Trophoblast cell (in vitro differentiated cells and primary cell): ENCODE measurements at regions not wholly inside any gene's neighbourhood (a gene's known extent, or its start where the extent isn't known, plus 50 kb on each side); places are given as distances from the start of the nearest gene placed in this dataset.

Experiments
- DNase-seq, 2 donors: peaks; one replicate each; pipeline ENCODE4 v3.0.0-alpha.2; 2016
- H2AFZ ChIP-seq: 2 replicates; pipeline ENCODE4 v1.6.1; 2013; ENCODE audit warnings: low read length, moderate library complexity, mild to moderate bottlenecking; ENCODE audit not compliant: insufficient read depth, poor library complexity
- H2AK5ac ChIP-seq: 2 replicates; pipeline ENCODE4 v1.6.1; 2013; ENCODE audit warnings: mild to moderate bottlenecking, low read length
- H2BK120ac ChIP-seq: 2 replicates; pipeline ENCODE4 v1.6.1; 2013; ENCODE audit warnings: low read length, mild to moderate bottlenecking, moderate library complexity; ENCODE audit not compliant: insufficient read depth, poor library complexity
- H2BK12ac ChIP-seq: 2 replicates; pipeline ENCODE4 v1.6.1; 2013; ENCODE audit warnings: mild to moderate bottlenecking, low read length, moderate library complexity
- H2BK5ac ChIP-seq: 2 replicates; pipeline ENCODE4 v1.6.1; 2013; ENCODE audit warnings: low read length, low read depth, moderate library complexity, mild to moderate bottlenecking; ENCODE audit not compliant: poor library complexity
- H3K14ac ChIP-seq: 2 replicates; pipeline ENCODE4 v1.6.1; 2013; ENCODE audit warnings: mild to moderate bottlenecking, low read length
- H3K18ac ChIP-seq: 2 replicates; pipeline ENCODE4 v1.6.1; 2013; ENCODE audit warnings: mild to moderate bottlenecking, low read length
- H3K23ac ChIP-seq: 2 replicates; pipeline ENCODE4 v1.6.1; 2013; ENCODE audit warnings: low read length
- H3K27ac ChIP-seq: 2 replicates; pipeline ENCODE4 v1.5.1; 2013; ENCODE audit warnings: low read depth, mild to moderate bottlenecking, inconsistent platforms, low read length, moderate library complexity
- H3K27me3 ChIP-seq: 2 replicates; pipeline ENCODE4 v1.6.1; 2013; ENCODE audit warnings: inconsistent platforms, mild to moderate bottlenecking, low read length, moderate library complexity; ENCODE audit not compliant: insufficient read depth
- H3K36me3 ChIP-seq, 2 experiments: 1 replicate in 1 of 2; 2 replicates in 1 of 2; pipeline ENCODE4 v1.6.1; 2013; ENCODE audit warnings: low read length in 2 of 2, mild to moderate bottlenecking in 2 of 2, moderate library complexity in 1 of 2; ENCODE audit not compliant: insufficient read depth in 2 of 2, control insufficient read depth in 1 of 2
- H3K4ac ChIP-seq: 2 replicates; pipeline ENCODE4 v1.6.1; 2013; ENCODE audit warnings: low read depth, mild to moderate bottlenecking, low read length, moderate library complexity
- H3K4me1 ChIP-seq, 2 experiments: 1 replicate in 1 of 2; 2 replicates in 1 of 2; pipeline ENCODE4 v1.6.1; 2013; ENCODE audit warnings: low read length in 2 of 2, mild to moderate bottlenecking in 2 of 2, moderate library complexity in 1 of 2; ENCODE audit not compliant: insufficient read depth in 2 of 2, control insufficient read depth in 1 of 2
- H3K4me2 ChIP-seq: 2 replicates; pipeline ENCODE4 v1.6.1; 2013; ENCODE audit warnings: inconsistent platforms, mild to moderate bottlenecking, low read length, moderate library complexity
- H3K4me3 ChIP-seq: 2 replicates; pipeline ENCODE4 v1.5.1; 2013; ENCODE audit warnings: mild to moderate bottlenecking, low read depth, low read length, inconsistent platforms
- H3K79me1 ChIP-seq: one replicate; pipeline ENCODE4 v1.6.1; 2013; ENCODE audit warnings: low read length
- H3K79me2 ChIP-seq: 2 replicates; pipeline ENCODE4 v1.6.1; 2013; ENCODE audit warnings: low read length, mild to moderate bottlenecking; ENCODE audit not compliant: control insufficient read depth, insufficient read depth, poor library complexity
- H3K9ac ChIP-seq: 2 replicates; pipeline ENCODE4 v1.6.1; 2013; ENCODE audit warnings: mild to moderate bottlenecking, low read length
- H3K9me3 ChIP-seq: 2 replicates; pipeline ENCODE4 v1.6.1; 2013; ENCODE audit warnings: low read depth, mild to moderate bottlenecking, control low read depth, inconsistent platforms, low read length; ENCODE audit not compliant: insufficient read depth
- H4K12ac ChIP-seq: 2 replicates; pipeline ENCODE4 v1.6.1; 2013; ENCODE audit warnings: low read depth, mild to moderate bottlenecking, low read length, moderate library complexity
- H4K8ac ChIP-seq: 2 replicates; pipeline ENCODE4 v1.6.1; 2013; ENCODE audit warnings: low read depth, mild to moderate bottlenecking, low read length, moderate library complexity
- H4K91ac ChIP-seq: one replicate; pipeline ENCODE4 v1.6.1; 2013; ENCODE audit warnings: low read depth, mild to moderate bottlenecking, low read length, moderate library complexity
- WGBS: extraction: QIAGEN DNeasy Blood & Tissue Kit; methylation state at CpG from one replicate; pipeline ENCODE4 v1.1.7; 2013; ENCODE audit warnings: missing lambda C conversion rate; ENCODE audit not compliant: insufficient read length, insufficient coverage; ENCODE audit errors: extremely low coverage; 5-methylcytosine and 5-hydroxymethylcytosine counted together

GRCh38 chr1:191125950-191126349, 648.3 kb upstream of the BRINP3 start:
- Histone ChIP-seq H2BK5ac (no peak overlapping the region), H3K27me3 (no peaks in the 10 kb centered on the region), H2AFZ (no peak overlapping the region), H2BK120ac (no peak overlapping the region), H3K4me1 (no peaks in the 10 kb centered on the region), H3K18ac (no peak overlapping the region), H4K8ac (no peak overlapping the region), H3K4ac (no peak overlapping the region), H3K79me2 (no peaks in the 10 kb centered on the region), H3K4me2 (no peak overlapping the region), H3K4me3 (no peak overlapping the region), H3K36me3 (no peaks in the 10 kb centered on the region), H2BK12ac (no peak overlapping the region), H3K14ac (no peak overlapping the region), H2AK5ac (no peak overlapping the region), H3K23ac (no peak overlapping the region), H3K9me3 (no peaks in the 10 kb centered on the region), H3K9ac (no peak overlapping the region), H4K12ac (no peak overlapping the region), H4K91ac (no peak overlapping the region), H3K27ac (no peak overlapping the region), H3K79me1 (no peaks in the 10 kb centered on the region)
- no CpG with 5 or more reads among the region's 3 CpGs for WGBS
- DNase-seq, result no peak

- Histone ChIP-seq H3K79me2 (no peaks in the 10 kb centered on the region), H3K4me2 (no peak overlapping the region), H3K4me3 (no peak overlapping the region), H3K23ac (no peak overlapping the region), H3K36me3 (no peaks in the 10 kb centered on the region), H4K8ac (no peak overlapping the region), H4K91ac (no peak overlapping the region), H3K14ac (no peak overlapping the region), H2BK120ac (no peak overlapping the region), H2BK5ac (no peak overlapping the region), H3K18ac (no peak overlapping the region), H3K27ac (no peak overlapping the region), H2AK5ac (no peak overlapping the region), H3K9ac (no peak overlapping the region), H3K79me1 (no peaks in the 10 kb centered on the region), H3K9me3 (no peaks in the 10 kb centered on the region), H3K4ac (no peak overlapping the region), H3K27me3 (no peaks in the 10 kb centered on the region), H3K4me1 (no peaks in the 10 kb centered on the region), H4K12ac (no peak overlapping the region), H2AFZ (no peak overlapping the region), H2BK12ac (no peak overlapping the region)
- no peak for DNase-seq
- WGBS, result no CpG with 5 or more reads among the region's 7 CpGs
These were observed 657.1 kb upstream of the BRINP3 start for GRCh38 chr1:191134796-191135195.

- H4K91ac ChIP-seq, result no peak overlapping the region
- no peak overlapping the region for H3K18ac ChIP-seq
- H2AFZ ChIP-seq, result no peak overlapping the region
- H3K4me2 ChIP-seq, result no peak overlapping the region
- H3K4ac ChIP-seq, result no peak overlapping the region
- H3K23ac ChIP-seq, result no peak overlapping the region
- H3K14ac ChIP-seq, result no peak overlapping the region
- DNase-seq, result no peak
- H3K4me3 ChIP-seq, result no peak overlapping the region
- H4K12ac ChIP-seq, result no peak overlapping the region
- no CpG with 5 or more reads among the region's 1 CpG for WGBS
- no peak overlapping the region for H3K27ac ChIP-seq
- H2BK5ac ChIP-seq, result no peak overlapping the region
- H2BK120ac ChIP-seq, result no peak overlapping the region
- H3K4me1 ChIP-seq, result no peaks in the 10 kb centered on the region
- no peaks in the 10 kb centered on the region for H3K79me2 ChIP-seq
- H2AK5ac ChIP-seq, result no peak overlapping the region
- no peaks in the 10 kb centered on the region for H3K36me3 ChIP-seq
- no peaks in the 10 kb centered on the region for H3K9me3 ChIP-seq
- no peak overlapping the region for H3K9ac ChIP-seq
- H2BK12ac ChIP-seq, result no peak overlapping the region
- H3K27me3 ChIP-seq, result no peaks in the 10 kb centered on the region
- H3K79me1 ChIP-seq, result no peaks in the 10 kb centered on the region
- H4K8ac ChIP-seq, result no peak overlapping the region
These were observed 662.4 kb upstream of the BRINP3 start for GRCh38 chr1:191140038-191140437.

GRCh38 chr1:191142748-191143147, 665.1 kb upstream of the BRINP3 start:
- no CpG with 5 or more reads among the region's 3 CpGs for WGBS
- Histone ChIP-seq H4K12ac (no peak overlapping the region), H3K4me2 (no peak overlapping the region), H4K91ac (no peak overlapping the region), H3K79me1 (no peaks in the 10 kb centered on the region), H2BK12ac (no peak overlapping the region), H3K4me3 (no peak overlapping the region), H3K14ac (no peak overlapping the region), H3K9me3 (no peaks in the 10 kb centered on the region), H3K18ac (no peak overlapping the region), H3K79me2 (no peaks in the 10 kb centered on the region), H3K4me1 (no peaks in the 10 kb centered on the region), H3K4ac (no peak overlapping the region), H3K27ac (no peak overlapping the region), H2AFZ (no peak overlapping the region), H3K23ac (no peak overlapping the region), H2AK5ac (no peak overlapping the region), H3K27me3 (no peaks in the 10 kb centered on the region), H4K8ac (no peak overlapping the region), H2BK120ac (no peak overlapping the region), H3K36me3 (no peaks in the 10 kb centered on the region), H3K9ac (no peak overlapping the region), H2BK5ac (no peak overlapping the region)
- no peak for DNase-seq
